ENCODE measurements at regions not wholly inside any gene's neighbourhood (a gene's known extent, or its start where the extent isn't known, plus 50 kb on each side); places are given as distances from the start of the nearest gene placed in this dataset.
"Not testable (repeated sequence)": the region's sequence is repeated elsewhere in the genome, so short reads cannot be mapped to it uniquely, and the experiment has no call there.

DNA sequence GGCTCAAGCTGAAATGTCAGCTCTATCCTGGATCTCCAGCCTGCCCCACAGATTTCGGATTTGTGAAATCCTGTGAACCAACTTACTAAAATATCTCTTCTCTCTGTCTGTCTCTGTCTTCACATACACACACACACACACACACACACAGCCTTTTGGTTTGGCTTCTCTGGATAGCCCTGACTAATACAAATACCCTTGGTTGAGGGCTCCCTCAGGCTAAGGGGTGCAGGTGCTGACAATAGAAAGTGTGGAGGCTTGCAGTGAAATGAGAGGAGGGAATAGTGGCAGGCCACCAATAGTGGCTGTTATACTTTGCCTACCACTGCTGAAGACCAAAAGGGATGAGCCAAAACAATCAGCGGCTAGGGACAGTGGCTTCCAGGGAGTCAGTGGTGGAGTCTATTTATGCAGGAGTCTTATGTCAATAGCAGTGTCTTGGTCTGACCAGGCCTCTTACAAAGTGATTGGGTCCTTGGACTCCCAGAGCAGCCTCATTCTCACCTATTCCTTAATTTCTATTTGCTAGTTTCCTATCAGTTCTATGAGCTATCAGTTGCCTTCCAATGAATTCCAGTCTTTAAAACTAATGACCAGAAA lies 93.2 kb upstream of the GAS1 start:
- ATAC-seq (ENCODE audit: insufficient number of reproducible peaks, low FRiP score, low read depth) (no peak), DNase-seq (ENCODE audit: low spot score) (no peak)
- Histone ChIP-seq H3K27me3 (replicated peaks; ENCODE audit: insufficient read depth) (no peaks in the 10 kb centered on the region), H3K36me3 (no peaks in the 10 kb centered on the region), H3K27ac (no peak overlapping the region), H3K4me3 (no peak overlapping the region), H3K4me1 (ENCODE audit: control insufficient read depth in 1 of 2, low read depth in 2 of 2) (peaks cover 4 to 7% of the 10 kb centered on the region in 2 donors), H3K9me3 (no peaks in the 10 kb centered on the region)
- TF ChIP-seq, protein P1, sequence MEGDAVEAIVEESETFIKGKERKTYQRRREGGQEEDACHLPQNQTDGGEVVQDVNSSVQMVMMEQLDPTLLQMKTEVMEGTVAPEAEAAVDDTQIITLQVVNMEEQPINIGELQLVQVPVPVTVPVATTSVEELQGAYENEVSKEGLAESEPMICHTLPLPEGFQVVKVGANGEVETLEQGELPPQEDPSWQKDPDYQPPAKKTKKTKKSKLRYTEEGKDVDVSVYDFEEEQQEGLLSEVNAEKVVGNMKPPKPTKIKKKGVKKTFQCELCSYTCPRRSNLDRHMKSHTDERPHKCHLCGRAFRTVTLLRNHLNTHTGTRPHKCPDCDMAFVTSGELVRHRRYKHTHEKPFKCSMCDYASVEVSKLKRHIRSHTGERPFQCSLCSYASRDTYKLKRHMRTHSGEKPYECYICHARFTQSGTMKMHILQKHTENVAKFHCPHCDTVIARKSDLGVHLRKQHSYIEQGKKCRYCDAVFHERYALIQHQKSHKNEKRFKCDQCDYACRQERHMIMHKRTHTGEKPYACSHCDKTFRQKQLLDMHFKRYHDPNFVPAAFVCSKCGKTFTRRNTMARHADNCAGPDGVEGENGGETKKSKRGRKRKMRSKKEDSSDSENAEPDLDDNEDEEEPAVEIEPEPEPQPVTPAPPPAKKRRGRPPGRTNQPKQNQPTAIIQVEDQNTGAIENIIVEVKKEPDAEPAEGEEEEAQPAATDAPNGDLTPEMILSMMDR (IDR thresholded peaks at IDR 0.05): no peak

- not testable (repeated sequence) for H3K4me3 ChIP-seq; DNase-seq (ENCODE audit: low spot score); ATAC-seq (ENCODE audit: insufficient number of reproducible peaks, low FRiP score, low read depth); H3K36me3 ChIP-seq; H3K27ac ChIP-seq; H3K4me1 ChIP-seq (ENCODE audit: control insufficient read depth in 1 of 2, low read depth in 2 of 2); H3K9me3 ChIP-seq; H3K27me3 ChIP-seq (replicated peaks; ENCODE audit: insufficient read depth)
Measured at GRCh38 chr9:87041553-87042235, 94.4 kb upstream of the GAS1 start.

- DNase-seq (ENCODE audit: low spot score); ATAC-seq (ENCODE audit: insufficient number of reproducible peaks, low FRiP score, low read depth); H3K36me3 ChIP-seq; H3K4me1 ChIP-seq (ENCODE audit: control insufficient read depth in 1 of 2, low read depth in 2 of 2); H3K4me3 ChIP-seq; H3K27me3 ChIP-seq (replicated peaks; ENCODE audit: insufficient read depth); H3K27ac ChIP-seq; H3K9me3 ChIP-seq: not testable (repeated sequence)
Measured at GRCh38 chr9:87049929-87050608, 102.8 kb upstream of the GAS1 start.

- TF ChIP-seq, protein P1 (IDR thresholded peaks at IDR 0.05): no peak
- no peak overlapping the region for H3K4me3 ChIP-seq
- ATAC-seq (ENCODE audit: insufficient number of reproducible peaks, low FRiP score, low read depth) (no peak), DNase-seq (ENCODE audit: low spot score) (no peak)
- H3K36me3 ChIP-seq: no peaks in the 10 kb centered on the region
- no peak overlapping the region for H3K27ac ChIP-seq
- no peaks in the 10 kb centered on the region for H3K27me3 ChIP-seq (replicated peaks; ENCODE audit: insufficient read depth)
- H3K4me1 ChIP-seq (ENCODE audit: control insufficient read depth in 1 of 2, low read depth in 2 of 2): no peaks in the 10 kb centered on the region
- H3K9me3 ChIP-seq: no peaks in the 10 kb centered on the region
Measured at GRCh38 chr9:87054999-87055686, 107.8 kb upstream of the GAS1 start.

- ATAC-seq (ENCODE audit: insufficient number of reproducible peaks, low FRiP score, low read depth): no peak
- H3K27ac ChIP-seq: no peak overlapping the region
- no peak overlapping the region for H3K4me3 ChIP-seq
- peaks cover 8 to 23% of the 10 kb centered on the region in 2 donors for H3K4me1 ChIP-seq (ENCODE audit: control insufficient read depth in 1 of 2, low read depth in 2 of 2)
- H3K36me3 ChIP-seq: no peaks in the 10 kb centered on the region
- H3K9me3 ChIP-seq: no peaks in the 10 kb centered on the region
- no peak for DNase-seq (ENCODE audit: low spot score)
- TF ChIP-seq, protein P1 (IDR thresholded peaks at IDR 0.05): no peak
- no peaks in the 10 kb centered on the region for H3K27me3 ChIP-seq (replicated peaks; ENCODE audit: insufficient read depth)
Measured at GRCh38 chr9:87059772-87060171, 112.5 kb upstream of the GAS1 start.

- TF ChIP-seq, protein P1 (IDR thresholded peaks at IDR 0.05): no peak
- Histone ChIP-seq H3K4me3 (peak overlapping the region; percentile 26), H3K36me3 (no peaks in the 10 kb centered on the region), H3K27me3 (replicated peaks; ENCODE audit: insufficient read depth) (no peaks in the 10 kb centered on the region), H3K4me1 (ENCODE audit: control insufficient read depth in 1 of 2, low read depth in 2 of 2) (peaks cover 8 to 27% of the 10 kb centered on the region in 2 donors), H3K27ac (peak overlapping the region; percentile 69 to 77), H3K9me3 (no peaks in the 10 kb centered on the region)
- DNase-seq (ENCODE audit: low spot score) (no peak), ATAC-seq (ENCODE audit: insufficient number of reproducible peaks, low FRiP score, low read depth) (no peak)
Measured at GRCh38 chr9:87062746-87063145, 115.4 kb upstream of the GAS1 start.
